Liver (tissue), 3 donors: ENCODE measurements at regions not wholly inside any gene's neighbourhood (a gene's known extent, or its start where the extent isn't known, plus 50 kb on each side); places are given as distances from the start of the nearest gene placed in this dataset.

ENCODE experiments used
- FOXA1 ChIP-seq: IDR thresholded peaks from 2 replicates; pipeline ENCODE4 v1.6.1; 2016; ENCODE audit warnings: antibody characterized with exemption
- GABPA ChIP-seq, 2 donors: IDR thresholded peaks in 1 of 2; conservative IDR thresholded peaks in 1 of 2; 2 replicates each; pipeline ENCODE4 v1.6.1; 2016; ENCODE audit warnings: antibody characterized with exemption in 2 of 2, mild to moderate bottlenecking in 1 of 2, moderate library complexity in 1 of 2
- HNF4G ChIP-seq: IDR thresholded peaks from 2 replicates; pipeline ENCODE4 v1.6.1; 2016; ENCODE audit warnings: antibody characterized with exemption
- JUND ChIP-seq, 2 donors: IDR thresholded peaks; 2 replicates each; pipeline ENCODE4 v1.6.1; 2016; ENCODE audit warnings: antibody characterized with exemption in 2 of 2
- RAD21 ChIP-seq, 2 donors: IDR thresholded peaks; 2 replicates each; pipeline ENCODE4 v1.6.1; 2016; ENCODE audit warnings: antibody characterized with exemption in 2 of 2, mild to moderate bottlenecking in 2 of 2
- RXRA ChIP-seq, 2 donors: IDR thresholded peaks; 2 replicates each; pipeline ENCODE4 v1.6.1; 2017 to 2018; ENCODE audit warnings: antibody characterized with exemption in 2 of 2, mild to moderate bottlenecking in 1 of 2
- TAF1 ChIP-seq: conservative IDR thresholded peaks from 2 replicates; pipeline ENCODE4 v1.6.1; 2016; ENCODE audit warnings: antibody characterized with exemption, mild to moderate bottlenecking
- YY1 ChIP-seq: IDR thresholded peaks from 2 replicates; pipeline ENCODE4 v1.6.1; 2016; ENCODE audit warnings: antibody characterized with exemption, mild to moderate bottlenecking
- TF ChIP-seq, protein P1 (sequence below): fragments of 150-350 bp; IDR thresholded peaks from 2 replicates; pipeline ENCODE4 v1.5.1; 2017; ENCODE audit warnings: improper control_type of control experiment, low read depth, low read length; ENCODE audit not compliant: missing input control
- TF ChIP-seq, protein P2 (sequence below): IDR thresholded peaks from 2 replicates; pipeline ENCODE4 v1.6.1; 2016; ENCODE audit warnings: antibody characterized with exemption
- TF ChIP-seq, protein P3 (sequence below): IDR thresholded peaks from 2 replicates; pipeline ENCODE4 v1.6.1; 2016; ENCODE audit warnings: antibody characterized with exemption, mild to moderate bottlenecking
- TF ChIP-seq, protein P4 (sequence below): IDR thresholded peaks from 2 replicates; pipeline ENCODE4 v1.6.1; 2016; ENCODE audit warnings: antibody characterized with exemption
- donor health status: healthy.
- donor health status: healthy.

DNA sequence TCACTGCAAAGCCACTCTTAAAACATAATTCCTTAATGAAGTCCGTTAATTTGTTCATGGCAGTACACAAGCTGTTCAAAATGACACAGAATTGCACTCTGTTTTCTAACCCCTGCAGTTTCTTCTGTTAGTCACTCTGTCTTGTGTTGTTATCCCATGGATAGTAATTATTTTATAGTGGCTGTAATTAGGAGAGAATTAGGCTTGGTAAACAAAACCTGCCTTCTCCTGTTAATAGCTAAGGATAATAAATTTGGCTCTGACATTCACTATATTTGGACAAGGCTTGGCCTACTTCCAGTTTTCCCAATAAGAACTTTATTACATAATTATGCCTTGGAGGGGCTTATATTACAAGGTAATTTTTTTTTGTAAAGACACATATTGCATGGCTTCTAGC lies 330.3 kb upstream of the FIGN start:
- TF ChIP-seq, protein P1, sequence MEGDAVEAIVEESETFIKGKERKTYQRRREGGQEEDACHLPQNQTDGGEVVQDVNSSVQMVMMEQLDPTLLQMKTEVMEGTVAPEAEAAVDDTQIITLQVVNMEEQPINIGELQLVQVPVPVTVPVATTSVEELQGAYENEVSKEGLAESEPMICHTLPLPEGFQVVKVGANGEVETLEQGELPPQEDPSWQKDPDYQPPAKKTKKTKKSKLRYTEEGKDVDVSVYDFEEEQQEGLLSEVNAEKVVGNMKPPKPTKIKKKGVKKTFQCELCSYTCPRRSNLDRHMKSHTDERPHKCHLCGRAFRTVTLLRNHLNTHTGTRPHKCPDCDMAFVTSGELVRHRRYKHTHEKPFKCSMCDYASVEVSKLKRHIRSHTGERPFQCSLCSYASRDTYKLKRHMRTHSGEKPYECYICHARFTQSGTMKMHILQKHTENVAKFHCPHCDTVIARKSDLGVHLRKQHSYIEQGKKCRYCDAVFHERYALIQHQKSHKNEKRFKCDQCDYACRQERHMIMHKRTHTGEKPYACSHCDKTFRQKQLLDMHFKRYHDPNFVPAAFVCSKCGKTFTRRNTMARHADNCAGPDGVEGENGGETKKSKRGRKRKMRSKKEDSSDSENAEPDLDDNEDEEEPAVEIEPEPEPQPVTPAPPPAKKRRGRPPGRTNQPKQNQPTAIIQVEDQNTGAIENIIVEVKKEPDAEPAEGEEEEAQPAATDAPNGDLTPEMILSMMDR: no peak
- TF ChIP-seq HNF4G: no peak
- TF ChIP-seq RAD21 (IDR thresholded peaks at IDR 0.05): no peak
- no peak for TF ChIP-seq RXRA (IDR thresholded peaks at IDR 0.05)
- no peak for TF ChIP-seq JUND (IDR thresholded peaks at IDR 0.05)
- TF ChIP-seq, protein P2, sequence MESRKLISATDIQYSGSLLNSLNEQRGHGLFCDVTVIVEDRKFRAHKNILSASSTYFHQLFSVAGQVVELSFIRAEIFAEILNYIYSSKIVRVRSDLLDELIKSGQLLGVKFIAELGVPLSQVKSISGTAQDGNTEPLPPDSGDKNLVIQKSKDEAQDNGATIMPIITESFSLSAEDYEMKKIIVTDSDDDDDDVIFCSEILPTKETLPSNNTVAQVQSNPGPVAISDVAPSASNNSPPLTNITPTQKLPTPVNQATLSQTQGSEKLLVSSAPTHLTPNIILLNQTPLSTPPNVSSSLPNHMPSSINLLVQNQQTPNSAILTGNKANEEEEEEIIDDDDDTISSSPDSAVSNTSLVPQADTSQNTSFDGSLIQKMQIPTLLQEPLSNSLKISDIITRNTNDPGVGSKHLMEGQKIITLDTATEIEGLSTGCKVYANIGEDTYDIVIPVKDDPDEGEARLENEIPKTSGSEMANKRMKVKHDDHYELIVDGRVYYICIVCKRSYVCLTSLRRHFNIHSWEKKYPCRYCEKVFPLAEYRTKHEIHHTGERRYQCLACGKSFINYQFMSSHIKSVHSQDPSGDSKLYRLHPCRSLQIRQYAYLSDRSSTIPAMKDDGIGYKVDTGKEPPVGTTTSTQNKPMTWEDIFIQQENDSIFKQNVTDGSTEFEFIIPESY: no peak
- TF ChIP-seq TAF1: no peak
- no peak for TF ChIP-seq FOXA1
- TF ChIP-seq GABPA (IDR thresholded peaks at IDR 0.05 in 1 of 2, conservative IDR thresholded peaks at IDR 0.05 in 1 of 2): no peak
- TF ChIP-seq YY1: no peak
- TF ChIP-seq, protein P3, sequence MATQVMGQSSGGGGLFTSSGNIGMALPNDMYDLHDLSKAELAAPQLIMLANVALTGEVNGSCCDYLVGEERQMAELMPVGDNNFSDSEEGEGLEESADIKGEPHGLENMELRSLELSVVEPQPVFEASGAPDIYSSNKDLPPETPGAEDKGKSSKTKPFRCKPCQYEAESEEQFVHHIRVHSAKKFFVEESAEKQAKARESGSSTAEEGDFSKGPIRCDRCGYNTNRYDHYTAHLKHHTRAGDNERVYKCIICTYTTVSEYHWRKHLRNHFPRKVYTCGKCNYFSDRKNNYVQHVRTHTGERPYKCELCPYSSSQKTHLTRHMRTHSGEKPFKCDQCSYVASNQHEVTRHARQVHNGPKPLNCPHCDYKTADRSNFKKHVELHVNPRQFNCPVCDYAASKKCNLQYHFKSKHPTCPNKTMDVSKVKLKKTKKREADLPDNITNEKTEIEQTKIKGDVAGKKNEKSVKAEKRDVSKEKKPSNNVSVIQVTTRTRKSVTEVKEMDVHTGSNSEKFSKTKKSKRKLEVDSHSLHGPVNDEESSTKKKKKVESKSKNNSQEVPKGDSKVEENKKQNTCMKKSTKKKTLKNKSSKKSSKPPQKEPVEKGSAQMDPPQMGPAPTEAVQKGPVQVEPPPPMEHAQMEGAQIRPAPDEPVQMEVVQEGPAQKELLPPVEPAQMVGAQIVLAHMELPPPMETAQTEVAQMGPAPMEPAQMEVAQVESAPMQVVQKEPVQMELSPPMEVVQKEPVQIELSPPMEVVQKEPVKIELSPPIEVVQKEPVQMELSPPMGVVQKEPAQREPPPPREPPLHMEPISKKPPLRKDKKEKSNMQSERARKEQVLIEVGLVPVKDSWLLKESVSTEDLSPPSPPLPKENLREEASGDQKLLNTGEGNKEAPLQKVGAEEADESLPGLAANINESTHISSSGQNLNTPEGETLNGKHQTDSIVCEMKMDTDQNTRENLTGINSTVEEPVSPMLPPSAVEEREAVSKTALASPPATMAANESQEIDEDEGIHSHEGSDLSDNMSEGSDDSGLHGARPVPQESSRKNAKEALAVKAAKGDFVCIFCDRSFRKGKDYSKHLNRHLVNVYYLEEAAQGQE: no peak
- TF ChIP-seq, protein P4, sequence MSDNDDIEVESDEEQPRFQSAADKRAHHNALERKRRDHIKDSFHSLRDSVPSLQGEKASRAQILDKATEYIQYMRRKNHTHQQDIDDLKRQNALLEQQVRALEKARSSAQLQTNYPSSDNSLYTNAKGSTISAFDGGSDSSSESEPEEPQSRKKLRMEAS: no peak
